ENCODE measurements at regions not wholly inside any gene's neighbourhood (a gene's known extent, or its start where the extent isn't known, plus 50 kb on each side); places are given as distances from the start of the nearest gene placed in this dataset.

- TF ChIP-seq TCF12 (IDR thresholded peaks at IDR 0.05) (no peak), TCF12 (CRISPR knock-in tag; IDR thresholded peaks at IDR 0.05) (no peak), CTCF (CRISPR knock-in tag; IDR thresholded peaks at IDR 0.05) (peak; percentile 64), ZNF670 (CRISPR knock-in tag; IDR thresholded peaks at IDR 0.05; ENCODE audit: borderline replicate concordance) (no peak), ZNF468 (CRISPR knock-in tag; IDR thresholded peaks at IDR 0.05) (no peak), ZNF615 (CRISPR knock-in tag; IDR thresholded peaks at IDR 0.05; ENCODE audit: borderline replicate concordance) (no peak), ZBTB8A (CRISPR knock-in tag; IDR thresholded peaks at IDR 0.05; ENCODE audit: borderline replicate concordance, low read depth) (no peak), SIN3A (IDR thresholded peaks at IDR 0.05; ENCODE audit: borderline replicate concordance, low read depth, low read length) (no peak), RARG (CRISPR knock-in tag; IDR thresholded peaks at IDR 0.05; ENCODE audit: low read depth) (no peak), ZNF564 (CRISPR knock-in tag; IDR thresholded peaks at IDR 0.05) (no peak), SMC3 (IDR thresholded peaks at IDR 0.05; ENCODE audit: low read length) (peak; percentile 64), ZNF766 (CRISPR knock-in tag; IDR thresholded peaks at IDR 0.05; ENCODE audit: borderline replicate concordance) (no peak), NAIF1 (CRISPR knock-in tag; IDR thresholded peaks at IDR 0.05; ENCODE audit: borderline replicate concordance) (no peak)
Measured at GRCh38 chr1:165114022-165114888, 242.3 kb downstream of the LMX1A start.
